ENCODE measurements at regions not wholly inside any gene's neighbourhood (a gene's known extent, or its start where the extent isn't known, plus 50 kb on each side); places are given as distances from the start of the nearest gene placed in this dataset.

DNA sequence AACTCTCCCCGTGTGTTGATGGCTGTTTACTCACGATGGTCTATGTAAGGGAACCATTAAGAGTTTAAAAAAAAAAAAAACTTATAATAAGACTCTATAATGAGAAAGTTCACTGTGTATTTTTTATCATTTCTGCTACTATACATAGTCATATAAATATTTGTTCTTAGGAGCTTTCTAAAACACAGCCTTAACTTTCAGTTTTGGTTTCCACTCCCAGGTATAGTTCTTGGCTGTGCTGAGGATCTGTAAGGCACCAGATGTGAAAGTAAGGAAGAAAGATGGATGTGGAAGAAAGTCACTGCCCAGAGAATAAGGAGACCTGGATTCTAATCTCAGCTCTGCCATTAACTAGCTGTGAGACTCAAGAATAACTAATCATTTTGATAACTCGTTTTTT is 101.9 kb upstream of the THBS1 start:
- Histone ChIP-seq H3K9ac (ENCODE audit: insufficient read depth, low read length, poor library complexity, severe bottlenecking) (no peak overlapping the region), H3K4me1 (ENCODE audit: control insufficient read depth in 1 of 2, insufficient read depth in 2 of 2, low read length in 2 of 2) (peaks cover 8 to 20% of the 10 kb centered on the region in 2 donors), H3K4me3 (replicated peaks in 1 of 3; ENCODE audit: low read depth in 2 of 3, low read length in 3 of 3) (no peak overlapping the region), H3K9me3 (replicated peaks in 1 of 2; ENCODE audit: control insufficient read depth in 1 of 2, insufficient read depth in 1 of 2, low read length in 2 of 2) (no peaks in the 10 kb centered on the region), H2AFZ (ENCODE audit: insufficient read depth, low read depth, low read length, poor library complexity, severe bottlenecking) (no peak overlapping the region), H3K4me2 (replicated peaks; ENCODE audit: extremely low read depth, low read length, poor library complexity, severe bottlenecking) (no peak overlapping the region), H3K27ac (ENCODE audit: low read depth in 1 of 2, low read length in 2 of 2) (no peak overlapping the region), H3K79me2 (ENCODE audit: insufficient read depth, low read length) (no peaks in the 10 kb centered on the region), H4K20me1 (ENCODE audit: insufficient read depth, low read length) (no peaks in the 10 kb centered on the region), H3K36me3 (replicated peaks in 1 of 2; ENCODE audit: control insufficient read depth in 1 of 2, insufficient read depth in 2 of 2, low read length in 2 of 2) (no peaks in the 10 kb centered on the region), H3K27me3 (ENCODE audit: control insufficient read depth in 2 of 2, insufficient read depth in 2 of 2, low read length in 2 of 2) (no peaks in the 10 kb centered on the region)
- Mint-ChIP-seq H3K4me3 (no peak overlapping the region), H3K27ac (no peak overlapping the region), H3K4me1 (peaks cover 23% of the 10 kb centered on the region), H3K36me3 (no peaks in the 10 kb centered on the region), H3K27me3 (ENCODE audit: low read depth in 3 of 3) (no peaks in the 10 kb centered on the region), H3K9me3 (peaks cover 0 to 4% (median 0%) of the 10 kb centered on the region in 7 donors)
- intact Hi-C loops (cut with micrococcal nuclease): no loop called here
- TF ChIP-seq, protein P1, sequence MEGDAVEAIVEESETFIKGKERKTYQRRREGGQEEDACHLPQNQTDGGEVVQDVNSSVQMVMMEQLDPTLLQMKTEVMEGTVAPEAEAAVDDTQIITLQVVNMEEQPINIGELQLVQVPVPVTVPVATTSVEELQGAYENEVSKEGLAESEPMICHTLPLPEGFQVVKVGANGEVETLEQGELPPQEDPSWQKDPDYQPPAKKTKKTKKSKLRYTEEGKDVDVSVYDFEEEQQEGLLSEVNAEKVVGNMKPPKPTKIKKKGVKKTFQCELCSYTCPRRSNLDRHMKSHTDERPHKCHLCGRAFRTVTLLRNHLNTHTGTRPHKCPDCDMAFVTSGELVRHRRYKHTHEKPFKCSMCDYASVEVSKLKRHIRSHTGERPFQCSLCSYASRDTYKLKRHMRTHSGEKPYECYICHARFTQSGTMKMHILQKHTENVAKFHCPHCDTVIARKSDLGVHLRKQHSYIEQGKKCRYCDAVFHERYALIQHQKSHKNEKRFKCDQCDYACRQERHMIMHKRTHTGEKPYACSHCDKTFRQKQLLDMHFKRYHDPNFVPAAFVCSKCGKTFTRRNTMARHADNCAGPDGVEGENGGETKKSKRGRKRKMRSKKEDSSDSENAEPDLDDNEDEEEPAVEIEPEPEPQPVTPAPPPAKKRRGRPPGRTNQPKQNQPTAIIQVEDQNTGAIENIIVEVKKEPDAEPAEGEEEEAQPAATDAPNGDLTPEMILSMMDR (IDR thresholded peaks at IDR 0.05): no peak
- WGBS (ENCODE audit: insufficient coverage): no CpG with 5 or more reads among the region's 3 CpGs
- DNase-seq: no peak

DNA sequence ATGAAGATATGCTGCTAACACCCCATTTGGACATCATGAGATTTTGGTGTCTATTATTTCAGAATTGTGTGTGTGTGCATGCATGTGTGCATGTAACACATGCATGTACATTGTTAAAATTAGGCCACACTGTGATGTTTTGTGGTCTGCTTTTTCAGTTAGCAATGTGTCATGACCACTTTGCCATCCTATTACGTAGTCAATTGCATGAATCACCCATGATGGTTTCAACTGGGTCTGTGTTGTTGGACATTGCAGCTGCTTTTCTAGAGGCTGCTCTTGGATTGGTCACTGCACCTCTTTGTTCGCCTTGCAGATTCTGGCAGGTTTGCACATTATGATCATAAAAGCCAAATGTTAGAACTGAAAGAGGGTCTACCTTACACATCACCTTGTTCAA is 101.0 kb upstream of the THBS1 start:
- Histone ChIP-seq H3K9me3 (replicated peaks in 1 of 2; ENCODE audit: control insufficient read depth in 1 of 2, insufficient read depth in 1 of 2, low read length in 2 of 2) (no peaks in the 10 kb centered on the region), H2AFZ (ENCODE audit: insufficient read depth, low read depth, low read length, poor library complexity, severe bottlenecking) (no peak overlapping the region), H3K4me2 (replicated peaks; ENCODE audit: extremely low read depth, low read length, poor library complexity, severe bottlenecking) (no peak overlapping the region), H3K79me2 (ENCODE audit: insufficient read depth, low read length) (no peaks in the 10 kb centered on the region), H4K20me1 (ENCODE audit: insufficient read depth, low read length) (no peaks in the 10 kb centered on the region), H3K27ac (ENCODE audit: low read depth in 1 of 2, low read length in 2 of 2) (no peak overlapping the region), H3K4me3 (replicated peaks in 1 of 3; ENCODE audit: low read depth in 2 of 3, low read length in 3 of 3) (no peak overlapping the region), H3K9ac (ENCODE audit: insufficient read depth, low read length, poor library complexity, severe bottlenecking) (no peak overlapping the region), H3K36me3 (replicated peaks in 1 of 2; ENCODE audit: control insufficient read depth in 1 of 2, insufficient read depth in 2 of 2, low read length in 2 of 2) (no peaks in the 10 kb centered on the region), H3K4me1 (ENCODE audit: control insufficient read depth in 1 of 2, insufficient read depth in 2 of 2, low read length in 2 of 2) (peaks cover 0 to 15% of the 10 kb centered on the region in 2 donors), H3K27me3 (ENCODE audit: control insufficient read depth in 2 of 2, insufficient read depth in 2 of 2, low read length in 2 of 2) (no peaks in the 10 kb centered on the region)
- Mint-ChIP-seq H3K9me3 (peaks cover 0 to 4% (median 0%) of the 10 kb centered on the region in 7 donors), H3K27ac (no peak overlapping the region), H3K27me3 (ENCODE audit: low read depth in 3 of 3) (no peaks in the 10 kb centered on the region), H3K36me3 (no peaks in the 10 kb centered on the region), H3K4me1 (peaks cover 17% of the 10 kb centered on the region), H3K4me3 (no peak overlapping the region)
- TF ChIP-seq, protein P1 (IDR thresholded peaks at IDR 0.05): no peak
- intact Hi-C loops (cut with micrococcal nuclease): no loop called here
- DNase-seq: peak; percentile 51 to 72 (median 51)
- 86% methylated on average over 2 of the region's 2 CpGs for WGBS (ENCODE audit: insufficient coverage)
